Activated CD4-positive, alpha-beta T cell treated with anti-CD3 and anti-CD28 coated beads for 36 hours (primary cell): ENCODE measurements at regions not wholly inside any gene's neighbourhood (a gene's known extent, or its start where the extent isn't known, plus 50 kb on each side); places are given as distances from the start of the nearest gene placed in this dataset.

Experiments used
- ATAC-seq: fragments of 200-7000 bp; cut with Tn5 transposase; one replicate; pipeline ENCODE4 v1.10.0; 2021; ENCODE audit warnings: mild to moderate bottlenecking, moderate library complexity
- CTCF ChIA-PET: fragments of 350-600 bp; sonication (Branson Sonifier 250); formaldehyde crosslinking; loops from one replicate; lab custom pipeline; 2021; ENCODE audit warnings: antibody characterized with exemption; lab: Charles Lee
- POLR2A ChIA-PET: fragments of 350-600 bp; sonication (Branson Sonifier 250); formaldehyde crosslinking; loops from one replicate; lab custom pipeline; 2021; ENCODE audit warnings: antibody characterized with exemption, inconsistent platforms; lab: Charles Lee
- DNase-seq: peaks from one replicate; pipeline ENCODE4 v3.0.0-alpha.2; 2020
- H3K27ac Mint-ChIP-seq: one replicate; pipeline ENCODE4 v1.8.0; 2021; ENCODE audit warnings: mixed read lengths
- H3K27me3 Mint-ChIP-seq: one replicate; pipeline ENCODE4 v1.8.0; 2021; ENCODE audit warnings: mixed read lengths
- H3K36me3 Mint-ChIP-seq: one replicate; pipeline ENCODE4 v1.8.0; 2021; ENCODE audit warnings: low read depth, mixed read lengths
- H3K4me1 Mint-ChIP-seq: one replicate; pipeline ENCODE4 v1.8.0; 2021; ENCODE audit warnings: mixed read lengths
- H3K4me3 Mint-ChIP-seq: one replicate; pipeline ENCODE4 v1.8.0; 2021; ENCODE audit warnings: mild to moderate bottlenecking, moderate library complexity, mixed read lengths
- H3K9me3 Mint-ChIP-seq: one replicate; pipeline ENCODE4 v1.8.0; 2021; ENCODE audit warnings: low read depth, mixed read lengths
- intact Hi-C, 2 experiments: fragments of 100-400 bp; cut with DNase I in 1 of 2; cut with micrococcal nuclease in 1 of 2; formaldehyde crosslinking; loops; one replicate each; pipeline versions ENCODE4 v1.14.2 to v1.15.1; 2022 to 2024; cut with DNase I, micrococcal nuclease

DNA sequence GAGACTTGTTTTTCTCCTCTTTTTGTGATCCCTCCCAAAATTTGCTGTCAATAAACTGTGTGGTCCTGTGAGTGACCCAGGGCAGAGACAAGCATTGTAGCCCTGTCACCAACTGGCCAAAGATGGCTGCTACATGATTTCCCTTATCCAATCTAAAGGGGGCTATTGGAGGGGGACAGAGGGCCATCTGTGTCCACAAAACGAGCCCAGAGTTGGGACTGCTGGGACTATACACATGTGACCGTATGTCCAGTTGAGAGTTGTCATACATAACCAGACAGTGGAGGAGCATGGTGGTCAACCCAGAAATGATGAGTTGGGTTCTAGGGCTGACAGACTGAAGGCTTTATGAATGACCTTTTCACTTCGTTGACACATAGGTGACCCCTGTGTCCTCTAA, 55.3 kb upstream of the SDK1 start:
- intact Hi-C loops, result no loop called here
- no peak overlapping the region for H3K27ac Mint-ChIP-seq
- H3K27me3 Mint-ChIP-seq, result no peaks in the 10 kb centered on the region
- ChIA-PET POLR2A (no interaction called here), CTCF (interaction anchor here (0.7 to 1.1 kb wide), 2 partner anchors 469 to 652 kb away, joined by 3 read pairs; no protein-coding TSS in a partner anchor)
- H3K36me3 Mint-ChIP-seq, result no peaks in the 10 kb centered on the region
- H3K4me1 Mint-ChIP-seq, result peaks cover 2% of the 10 kb centered on the region
- DNase-seq, result no peak
- no peak for ATAC-seq
- H3K4me3 Mint-ChIP-seq, result no peak overlapping the region
- H3K9me3 Mint-ChIP-seq, result peaks cover 5% of the 10 kb centered on the region

DNA sequence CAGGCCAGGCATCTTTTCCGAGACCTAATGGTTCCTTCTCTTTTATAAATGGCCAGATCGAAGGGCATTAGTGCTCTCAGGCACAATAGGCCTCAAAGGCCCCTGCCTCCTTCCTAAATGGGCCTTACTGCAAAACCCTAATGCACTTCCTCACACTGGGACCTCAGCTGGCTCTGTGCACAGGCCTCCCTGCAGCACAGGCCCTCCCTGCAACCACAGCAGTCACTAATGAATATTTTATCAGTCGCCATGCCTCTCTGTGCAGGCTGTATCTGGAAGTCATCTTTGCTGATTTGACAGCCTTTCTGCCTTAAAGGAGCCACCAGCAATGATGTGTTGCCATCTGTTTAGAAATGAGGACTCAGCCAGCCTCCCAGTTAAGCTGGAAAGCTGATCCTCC, 54.9 kb upstream of the SDK1 start:
- Mint-ChIP-seq H3K27ac (no peak overlapping the region), H3K4me1 (peaks cover 7% of the 10 kb centered on the region), H3K9me3 (peaks cover 5% of the 10 kb centered on the region), H3K36me3 (no peaks in the 10 kb centered on the region), H3K27me3 (no peaks in the 10 kb centered on the region), H3K4me3 (no peak overlapping the region)
- intact Hi-C loops, result no loop called here
- no peak for ATAC-seq
- ChIA-PET POLR2A (no interaction called here), CTCF (interaction anchor here (1.1 kb wide), 1 partner anchor 652 kb away, joined by 3 read pairs; no protein-coding TSS in a partner anchor)
- DNase-seq, result no peak

DNA sequence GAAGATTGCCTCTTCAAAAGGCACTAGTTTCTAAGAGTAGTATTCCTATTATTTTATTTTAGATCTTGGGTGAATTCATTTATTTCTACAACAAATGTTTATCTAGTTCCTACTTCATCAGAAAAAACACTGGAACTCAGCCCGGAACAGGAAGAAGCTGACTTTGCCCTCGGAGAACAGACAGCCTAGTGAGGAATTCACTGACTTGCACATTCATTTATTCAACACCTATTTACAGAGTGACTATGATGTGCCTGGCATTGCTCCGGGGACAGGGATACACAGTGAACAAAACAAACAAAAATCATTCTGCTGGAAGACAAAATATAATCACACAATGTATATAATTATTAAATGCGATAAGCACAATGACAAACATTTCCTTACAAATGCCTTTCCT, 54.4 kb upstream of the SDK1 start:
- H3K36me3 Mint-ChIP-seq, result no peaks in the 10 kb centered on the region
- no peak for ATAC-seq
- H3K9me3 Mint-ChIP-seq, result peaks cover 5% of the 10 kb centered on the region
- H3K4me1 Mint-ChIP-seq, result peaks cover 7% of the 10 kb centered on the region
- H3K4me3 Mint-ChIP-seq, result no peak overlapping the region
- ChIA-PET POLR2A (no interaction called here), CTCF (interaction anchor here (0.7 kb wide), 1 partner anchor 24 kb away, joined by 3 read pairs; no protein-coding TSS in a partner anchor)
- H3K27me3 Mint-ChIP-seq, result no peaks in the 10 kb centered on the region
- no peak overlapping the region for H3K27ac Mint-ChIP-seq
- DNase-seq, result no peak
- intact Hi-C loops, result no loop called here

DNA sequence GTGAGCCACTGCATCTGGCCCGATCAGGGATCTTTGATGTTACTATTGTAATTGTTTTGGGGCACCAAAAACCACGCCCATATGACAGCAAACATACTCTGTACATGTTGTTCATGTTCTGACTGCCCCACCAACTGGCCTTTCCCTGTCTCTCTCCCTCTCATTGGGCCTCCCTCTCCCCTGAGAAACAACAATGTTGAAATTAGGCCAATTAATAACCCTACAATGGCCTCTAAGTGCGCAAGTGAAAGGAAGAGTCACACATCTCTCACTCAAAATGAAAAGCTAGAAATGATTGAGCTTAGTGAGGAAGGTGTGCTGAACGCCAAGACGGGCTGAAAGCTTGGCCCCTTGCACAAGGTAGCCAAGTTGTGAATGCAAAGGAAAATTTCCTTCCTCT, 50.3 kb upstream of the SDK1 start:
- H3K9me3 Mint-ChIP-seq, result peaks cover 5% of the 10 kb centered on the region
- peaks cover 8% of the 10 kb centered on the region for H3K27me3 Mint-ChIP-seq
- peak; percentile 81 for ATAC-seq
- DNase-seq, result peak; percentile 25
- no peak overlapping the region for H3K27ac Mint-ChIP-seq
- CTCF ChIA-PET, result interaction anchor here (0.6 to 1.4 kb wide), 2 partner anchors 186 to 537 kb away, joined by 4 to 7 read pairs; no protein-coding TSS in a partner anchor
- H3K36me3 Mint-ChIP-seq, result no peaks in the 10 kb centered on the region
- POLR2A ChIA-PET, result no interaction called here
- H3K4me3 Mint-ChIP-seq, result no peak overlapping the region
- peaks cover 7% of the 10 kb centered on the region for H3K4me1 Mint-ChIP-seq
- intact Hi-C loops, result no loop called here
